DND-41 (cell line): ENCODE measurements at regions not wholly inside any gene's neighbourhood (a gene's known extent, or its start where the extent isn't known, plus 50 kb on each side); places are given as distances from the start of the nearest gene placed in this dataset.

Experiments used
- CTCF ChIP-seq: IDR thresholded peaks from 2 replicates; pipeline ENCODE4 v1.5.1; 2012; ENCODE audit warnings: borderline replicate concordance, low read length, moderate library complexity, mild to moderate bottlenecking; ENCODE audit not compliant: poor library complexity, severe bottlenecking; ENCODE audit errors: extremely low read depth
- EZH2 ChIP-seq: IDR thresholded peaks from 3 replicates; pipeline ENCODE4 v1.6.1; 2012; ENCODE audit warnings: borderline replicate concordance, low read depth, mild to moderate bottlenecking, moderate library complexity, low read length, inconsistent platforms; ENCODE audit not compliant: severe bottlenecking

- TF ChIP-seq CTCF (no peak), EZH2 (no peak)
Measured at GRCh38 chr17:54111576-54111975, 288.8 kb downstream of the KIF2B start.
